GM12892 (cell line): ENCODE measurements at regions not wholly inside any gene's neighbourhood (a gene's known extent, or its start where the extent isn't known, plus 50 kb on each side); places are given as distances from the start of the nearest gene placed in this dataset.

Experiments
- POLR2A ChIP-seq: IDR thresholded peaks from 2 replicates; pipeline ENCODE4 v1.6.1; 2011; ENCODE audit warnings: low read depth, low read length, control low read depth
- POLR2AphosphoS5 ChIP-seq: IDR thresholded peaks from 2 replicates; pipeline ENCODE4 v1.6.1; 2011; ENCODE audit warnings: low read depth, low read length, control low read depth

GRCh38 chr16:63302811-63303210 is 1266.6 kb upstream of the CDH8 start:
- TF ChIP-seq POLR2AphosphoS5, result no peak
- TF ChIP-seq POLR2A, result no peak
